B cell (primary cell): ENCODE measurements at regions not wholly inside any gene's neighbourhood (a gene's known extent, or its start where the extent isn't known, plus 50 kb on each side); places are given as distances from the start of the nearest gene placed in this dataset.

Source experiments
- ATAC-seq: fragments of 200-7000 bp; cut with Tn5 transposase; one replicate; pipeline ENCODE4 v1.10.0; 2021; ENCODE audit warnings: low read depth, mild to moderate bottlenecking, moderate number of reproducible peaks, moderate library complexity
- CTCF ChIA-PET: fragments of 350-600 bp; sonication (Branson Sonifier 250); formaldehyde crosslinking; loops from one replicate; lab custom pipeline; 2021; ENCODE audit warnings: antibody characterized with exemption, inconsistent platforms; lab: Charles Lee
- POLR2A ChIA-PET: fragments of 350-600 bp; sonication (Branson Sonifier 250); formaldehyde crosslinking; loops from one replicate; lab custom pipeline; 2021; ENCODE audit warnings: antibody characterized with exemption; lab: Charles Lee
- DNase-seq: peaks from one replicate; pipeline ENCODE4 v3.0.0; 2013
- H2AFZ ChIP-seq: 2 replicates; pipeline ENCODE4 v1.6.1; 2012; ENCODE audit warnings: mild to moderate bottlenecking, low read depth, low read length; ENCODE audit not compliant: insufficient read depth, poor library complexity, severe bottlenecking
- H3K27ac ChIP-seq, 2 donors: 1 replicate in 1 of 2; 2 replicates in 1 of 2; pipeline ENCODE4 v1.5.1; 2012 to 2013; ENCODE audit warnings: low read length in 2 of 2, mild to moderate bottlenecking in 2 of 2, moderate library complexity in 1 of 2
- H3K27me3 ChIP-seq, 4 experiments: fragments of 200-600 bp in 1 of 4; sonication (generic) in 1 of 4; replicated peaks in 1 of 4; 1 replicate in 2 of 4; 2 replicates in 2 of 4; pipeline versions ENCODE4 v1.6.1 to v1.7.0; 2013 to 2016; ENCODE audit warnings: low read length in 3 of 4, mild to moderate bottlenecking in 2 of 4, mixed read lengths in 1 of 4, moderate library complexity in 1 of 4; ENCODE audit not compliant: insufficient read depth in 4 of 4, control insufficient read depth in 3 of 4; ENCODE audit errors: control extremely low read depth in 1 of 4
- H3K36me3 ChIP-seq, 2 experiments: replicated peaks in 1 of 2; 1 replicate in 1 of 2; 2 replicates in 1 of 2; pipeline versions ENCODE4 v1.6.1 to v1.7.1; 2013; ENCODE audit warnings: low read length in 1 of 2; ENCODE audit not compliant: insufficient read depth in 2 of 2, control insufficient read depth in 1 of 2; ENCODE audit errors: control extremely low read depth in 1 of 2, extremely low read depth in 1 of 2
- H3K4me1 ChIP-seq, 2 donors: fragments of 200-600 bp in 1 of 2; sonication (generic) in 1 of 2; 1 replicate in 1 of 2; 2 replicates in 1 of 2; pipeline versions ENCODE4 v1.5.1 to v1.6.1; 2013 to 2017; ENCODE audit warnings: low read length in 2 of 2; ENCODE audit not compliant: control insufficient read depth in 2 of 2, insufficient read depth in 2 of 2
- H3K4me2 ChIP-seq: replicated peaks from 2 replicates; pipeline ENCODE3; 2012; ENCODE audit warnings: mild to moderate bottlenecking, low read depth, low read length; ENCODE audit not compliant: poor library complexity, severe bottlenecking
- H3K4me3 ChIP-seq, 5 experiments: fragments of 200-600 bp in 1 of 5; sonication (generic) in 1 of 5; 1 replicate in 3 of 5; 2 replicates in 2 of 5; pipeline versions ENCODE4 v1.5.1 to v1.7.0; 2011 to 2016; ENCODE audit warnings: low read length in 4 of 5, mild to moderate bottlenecking in 4 of 5, low read depth in 2 of 5, control low read depth in 1 of 5, moderate library complexity in 1 of 5; ENCODE audit not compliant: insufficient read depth in 1 of 5; ENCODE audit errors: control extremely low read depth in 1 of 5, extremely low read depth in 1 of 5
- H3K79me2 ChIP-seq: fragments of 200-600 bp; sonication (generic); one replicate; pipeline ENCODE4 v1.6.0; 2016; ENCODE audit warnings: low read length; ENCODE audit not compliant: control insufficient read depth, insufficient read depth
- H3K9ac ChIP-seq: fragments of 200-600 bp; sonication (generic); 2 replicates; pipeline ENCODE4 v1.6.1; 2017; ENCODE audit warnings: mild to moderate bottlenecking, low read length, moderate library complexity
- H3K9me3 ChIP-seq, 3 donors: one replicate each; pipeline versions ENCODE4 v1.6.1 to v1.7.1; 2013; ENCODE audit warnings: low read length in 2 of 3; ENCODE audit not compliant: control insufficient read depth in 2 of 3, insufficient read depth in 1 of 3; ENCODE audit errors: control extremely low read depth in 1 of 3
- H4K20me1 ChIP-seq: 2 replicates; pipeline ENCODE4 v1.6.0; 2012; ENCODE audit warnings: mild to moderate bottlenecking, low read length; ENCODE audit not compliant: insufficient read depth, control insufficient read depth, poor library complexity, severe bottlenecking
- H3K27ac Mint-ChIP-seq: one replicate; pipeline ENCODE4 v1.8.0; 2021; ENCODE audit warnings: mixed read lengths
- H3K27me3 Mint-ChIP-seq: one replicate; pipeline ENCODE4 v1.8.0; 2021; ENCODE audit warnings: mixed read lengths
- H3K4me1 Mint-ChIP-seq: one replicate; pipeline ENCODE4 v1.8.0; 2021; ENCODE audit warnings: mixed read lengths
- H3K4me3 Mint-ChIP-seq: one replicate; pipeline ENCODE4 v1.8.0; 2021; ENCODE audit warnings: mixed read lengths
- H3K9me3 Mint-ChIP-seq: one replicate; pipeline ENCODE4 v1.8.0; 2022; ENCODE audit warnings: mixed read lengths; ENCODE audit not compliant: insufficient read depth
- EZH2 ChIP-seq: IDR thresholded peaks from 2 replicates; pipeline ENCODE4 v1.6.1; 2012; ENCODE audit warnings: borderline replicate concordance, low read depth, mild to moderate bottlenecking, moderate library complexity, low read length; ENCODE audit not compliant: insufficient read depth, poor library complexity, severe bottlenecking
- WGBS: methylation state at CpG from one replicate; pipeline ENCODE4 v1.1.5; 2013; ENCODE audit warnings: missing lambda C conversion rate; ENCODE audit not compliant: insufficient coverage; 5-methylcytosine and 5-hydroxymethylcytosine counted together
- intact Hi-C: fragments of 100-400 bp; cut with micrococcal nuclease; formaldehyde crosslinking; loops from one replicate; pipeline ENCODE4 v1.10.0; 2022
- TF ChIP-seq, protein P1 (sequence below): fragments of 200-600 bp; IDR thresholded peaks from one replicate; pipeline ENCODE4 v1.8.0; 2022; ENCODE audit warnings: antibody characterized with exemption, mild to moderate bottlenecking

DNA sequence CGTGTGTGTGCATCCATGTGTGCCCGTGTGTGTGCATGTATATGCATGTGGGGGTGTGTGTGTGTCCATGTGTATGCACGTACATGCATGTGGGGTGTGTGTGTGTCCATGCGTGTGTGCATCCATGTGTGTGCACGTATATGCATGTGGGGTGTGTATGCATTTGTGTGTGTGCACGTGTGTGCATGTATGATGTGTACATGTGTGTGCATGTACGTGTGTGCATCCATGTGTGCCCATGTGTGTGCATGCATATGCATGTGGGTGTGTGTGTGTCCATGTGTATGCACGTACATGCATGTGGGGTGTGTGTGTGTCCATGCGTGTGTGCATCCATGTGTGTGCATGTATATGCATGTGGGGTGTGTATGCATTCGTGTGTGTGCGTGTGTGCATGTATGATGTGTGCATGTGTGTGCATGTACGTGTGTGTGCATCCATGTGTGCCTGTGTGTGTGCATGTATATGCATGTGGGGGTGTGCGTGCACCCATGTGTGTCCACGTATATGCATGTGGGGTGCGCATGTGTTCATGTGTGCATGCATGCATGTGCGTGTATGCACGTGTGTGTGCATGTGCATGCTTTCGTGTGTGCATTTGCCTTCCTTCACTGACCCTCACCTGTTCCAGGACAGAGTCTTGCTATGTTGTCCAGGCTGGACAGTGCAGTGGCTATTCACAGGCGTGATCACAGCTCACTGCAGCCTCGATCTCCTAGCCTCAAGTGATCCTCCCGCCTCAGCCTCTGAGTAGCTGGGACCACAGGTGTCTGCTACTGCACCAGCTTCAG lies 129.6 kb upstream of the TNRC6C start:
- no peak overlapping the region for H3K27ac ChIP-seq

DNA sequence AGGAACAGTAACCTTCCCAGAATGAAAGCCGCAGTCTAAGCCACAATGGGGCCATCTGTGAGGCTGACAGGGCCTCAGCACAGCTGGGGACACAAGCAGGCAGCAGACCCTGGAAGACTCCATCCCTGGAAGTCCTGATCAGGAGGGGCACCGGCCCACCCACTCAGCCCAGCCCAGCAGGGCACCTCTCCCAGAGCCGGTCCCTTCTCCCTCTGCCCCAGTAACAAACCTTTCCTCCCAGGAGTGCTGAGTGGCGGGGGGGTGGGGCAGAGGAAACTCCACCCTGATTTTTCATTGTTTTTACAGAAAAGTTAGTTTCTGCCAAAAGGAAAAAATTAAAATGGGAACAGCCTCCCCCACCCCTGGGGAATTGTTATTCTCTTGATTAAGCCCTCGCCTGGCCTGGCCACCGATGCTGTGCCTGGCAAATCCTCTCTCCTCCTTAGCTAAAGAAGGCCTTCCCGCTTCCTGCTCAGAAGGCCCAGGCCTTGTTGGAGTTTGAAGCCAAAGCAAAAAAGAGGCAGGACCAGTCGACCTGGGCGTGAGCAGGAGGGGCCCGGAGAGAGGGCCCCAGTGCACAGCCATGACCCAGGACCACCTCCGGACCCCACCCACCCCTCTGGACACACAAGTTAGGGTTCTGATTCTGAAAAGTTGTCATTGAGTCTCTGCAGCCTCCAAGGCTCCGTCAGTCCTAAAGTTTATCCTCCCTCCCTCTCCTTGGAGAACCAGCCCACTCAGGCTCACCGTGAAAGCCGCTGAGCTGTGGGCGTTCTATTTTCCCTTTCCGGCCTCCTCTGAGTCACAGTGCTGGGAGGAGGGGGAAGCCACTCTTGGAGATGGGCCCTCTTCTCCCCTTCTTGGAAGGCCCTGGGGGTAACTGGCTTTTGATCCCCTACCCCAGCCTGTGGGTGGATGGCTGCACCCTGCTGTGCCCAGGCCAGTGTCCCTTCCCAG lies 128.4 kb upstream of the TNRC6C start:
- Histone ChIP-seq H3K4me1 (peaks cover 0 to 7% of the 10 kb centered on the region in 2 donors), H2AFZ (no peak overlapping the region), H3K79me2 (no peaks in the 10 kb centered on the region), H3K36me3 (no peaks in the 10 kb centered on the region), H3K4me3 (no peak overlapping the region), H3K27me3 (peaks cover 0 to 49% (median 13%) of the 10 kb centered on the region in 4 experiments), H3K9ac (no peak overlapping the region), H4K20me1 (no peaks in the 10 kb centered on the region), H3K4me2 (no peak overlapping the region), H3K27ac (no peak overlapping the region), H3K9me3 (peaks cover 0 to 4% (median 0%) of the 10 kb centered on the region in 3 donors)
- intact Hi-C loops, result no loop called here
- TF ChIP-seq EZH2, result no peak
- TF ChIP-seq, protein P1, sequence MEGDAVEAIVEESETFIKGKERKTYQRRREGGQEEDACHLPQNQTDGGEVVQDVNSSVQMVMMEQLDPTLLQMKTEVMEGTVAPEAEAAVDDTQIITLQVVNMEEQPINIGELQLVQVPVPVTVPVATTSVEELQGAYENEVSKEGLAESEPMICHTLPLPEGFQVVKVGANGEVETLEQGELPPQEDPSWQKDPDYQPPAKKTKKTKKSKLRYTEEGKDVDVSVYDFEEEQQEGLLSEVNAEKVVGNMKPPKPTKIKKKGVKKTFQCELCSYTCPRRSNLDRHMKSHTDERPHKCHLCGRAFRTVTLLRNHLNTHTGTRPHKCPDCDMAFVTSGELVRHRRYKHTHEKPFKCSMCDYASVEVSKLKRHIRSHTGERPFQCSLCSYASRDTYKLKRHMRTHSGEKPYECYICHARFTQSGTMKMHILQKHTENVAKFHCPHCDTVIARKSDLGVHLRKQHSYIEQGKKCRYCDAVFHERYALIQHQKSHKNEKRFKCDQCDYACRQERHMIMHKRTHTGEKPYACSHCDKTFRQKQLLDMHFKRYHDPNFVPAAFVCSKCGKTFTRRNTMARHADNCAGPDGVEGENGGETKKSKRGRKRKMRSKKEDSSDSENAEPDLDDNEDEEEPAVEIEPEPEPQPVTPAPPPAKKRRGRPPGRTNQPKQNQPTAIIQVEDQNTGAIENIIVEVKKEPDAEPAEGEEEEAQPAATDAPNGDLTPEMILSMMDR, result no peak
- WGBS, result 82% methylated on average over 8 of the region's 16 CpGs
- no peak for ATAC-seq
- Mint-ChIP-seq H3K27ac (no peak overlapping the region), H3K9me3 (no peaks in the 10 kb centered on the region), H3K4me3 (no peak overlapping the region), H3K4me1 (peaks cover 11% of the 10 kb centered on the region), H3K27me3 (peaks cover 41% of the 10 kb centered on the region)
- CTCF ChIA-PET, result interaction anchor here (0.6 to 0.7 kb wide), 2 partner anchors 19 to 57 kb away, joined by 3 to 6 read pairs; no protein-coding TSS in a partner anchor
- POLR2A ChIA-PET, result no interaction called here
- no peak for DNase-seq

More for the DNA sequence above, 129.6 kb upstream of the TNRC6C start:
- 93% methylated on average over 19 of the region's 21 CpGs for WGBS
- TF ChIP-seq EZH2, result no peak
- Histone ChIP-seq H2AFZ (no peak overlapping the region), H3K27me3 (peaks cover 0 to 46% (median 10%) of the 10 kb centered on the region in 4 experiments), H3K9ac (no peak overlapping the region), H3K4me2 (no peak overlapping the region), H4K20me1 (no peaks in the 10 kb centered on the region), H3K4me3 (no peak overlapping the region), H3K36me3 (no peaks in the 10 kb centered on the region), H3K9me3 (peaks cover 0 to 4% (median 0%) of the 10 kb centered on the region in 3 donors), H3K4me1 (peaks cover 0 to 3% of the 10 kb centered on the region in 2 donors), H3K79me2 (no peaks in the 10 kb centered on the region)
- no peaks in the 10 kb centered on the region for H3K9me3 Mint-ChIP-seq
- DNase-seq (no peak), ATAC-seq (no peak)
- intact Hi-C loops, result no loop called here
- H3K27ac Mint-ChIP-seq, result no peak overlapping the region
- peaks cover 3% of the 10 kb centered on the region for H3K4me1 Mint-ChIP-seq
- POLR2A ChIA-PET, result no interaction called here
- peaks cover 37% of the 10 kb centered on the region for H3K27me3 Mint-ChIP-seq
- CTCF ChIA-PET, result interaction anchor here (0.6 to 1.2 kb wide), 2 partner anchors 17 to 18 kb away, joined by 3 to 6 read pairs; no protein-coding TSS in a partner anchor
- H3K4me3 Mint-ChIP-seq, result no peak overlapping the region
